Neural progenitor cell (in vitro differentiated cells): ENCODE measurements at regions not wholly inside any gene's neighbourhood (a gene's known extent, or its start where the extent isn't known, plus 50 kb on each side); places are given as distances from the start of the nearest gene placed in this dataset.

Source experiments
- DNase-seq: peaks from one replicate; pipeline ENCODE4 v3.0.0-alpha.2; 2016; ENCODE audit warnings: low spot score
- H2AFZ ChIP-seq: fragments of 200-600 bp; sonication (generic); replicated peaks from 2 replicates; pipeline ENCODE4 v1.6.1; 2016; ENCODE audit warnings: antibody characterized with exemption
- H3F3A ChIP-seq: fragments of 200-600 bp; sonication (generic); 2 replicates; pipeline ENCODE4 v1.6.1; 2016; ENCODE audit warnings: antibody characterized with exemption, low read depth
- H3K27ac ChIP-seq: fragments of 200-600 bp; sonication (generic); 2 replicates; pipeline ENCODE4 v1.5.1; 2016; ENCODE audit warnings: mild to moderate bottlenecking
- H3K27me3 ChIP-seq: fragments of 200-600 bp; sonication (generic); 2 replicates; pipeline ENCODE4 v1.6.1; 2016; ENCODE audit warnings: mild to moderate bottlenecking, moderate library complexity
- H3K36me3 ChIP-seq: fragments of 200-600 bp; sonication (generic); 2 replicates; pipeline ENCODE4 v1.5.1; 2016
- H3K4me1 ChIP-seq: fragments of 200-600 bp; sonication (generic); 2 replicates; pipeline ENCODE4 v1.6.1; 2016; ENCODE audit warnings: mixed run types
- H3K4me2 ChIP-seq: fragments of 200-600 bp; sonication (generic); 2 replicates; pipeline ENCODE4 v1.6.1; 2016
- H3K4me3 ChIP-seq: fragments of 200-600 bp; sonication (generic); 2 replicates; pipeline ENCODE4 v1.5.1; 2016
- H3K79me2 ChIP-seq: fragments of 200-600 bp; sonication (generic); 2 replicates; pipeline ENCODE4 v1.6.1; 2016; ENCODE audit warnings: low read depth
- H3K9ac ChIP-seq: fragments of 200-600 bp; sonication (generic); 2 replicates; pipeline ENCODE4 v1.6.1; 2016
- H3K9me3 ChIP-seq: fragments of 200-600 bp; sonication (generic); 2 replicates; pipeline ENCODE4 v1.5.1; 2016; ENCODE audit warnings: low read depth
- H4K20me1 ChIP-seq: fragments of 200-600 bp; sonication (generic); 2 replicates; pipeline ENCODE4 v1.6.1; 2016; ENCODE audit warnings: low read depth
- H3K27ac Mint-ChIP-seq: 3 replicates; pipeline ENCODE4 v1.8.0; 2021; ENCODE audit warnings: mixed read lengths
- H3K27me3 Mint-ChIP-seq: 2 replicates; pipeline ENCODE4 v1.8.0; 2022; ENCODE audit warnings: low read depth, mild to moderate bottlenecking, inconsistent platforms, moderate library complexity, mixed read lengths; ENCODE audit not compliant: insufficient read depth
- H3K36me3 Mint-ChIP-seq: 3 replicates; pipeline ENCODE4 v1.8.0; 2021; ENCODE audit warnings: mixed read lengths
- H3K4me1 Mint-ChIP-seq: 3 replicates; pipeline ENCODE4 v1.8.0; 2021; ENCODE audit warnings: mixed read lengths
- H3K4me3 Mint-ChIP-seq: 3 replicates; pipeline ENCODE4 v1.8.0; 2021; ENCODE audit warnings: mild to moderate bottlenecking, moderate library complexity, mixed read lengths
- H3K9me3 Mint-ChIP-seq: 3 replicates; pipeline ENCODE4 v1.8.0; 2020; ENCODE audit warnings: mixed read lengths
- CTCF ChIP-seq: fragments of 200-600 bp; sonication (generic); IDR thresholded peaks from 2 replicates; pipeline ENCODE4 v1.5.1; 2017; ENCODE audit warnings: antibody characterized with exemption, mild to moderate bottlenecking
- EZH2 ChIP-seq: fragments of 200-600 bp; sonication (generic); IDR thresholded peaks from 2 replicates; pipeline ENCODE4 v1.6.1; 2017; ENCODE audit warnings: antibody characterized with exemption, mild to moderate bottlenecking, moderate library complexity
- EZH2phosphoT487 ChIP-seq: fragments of 200-600 bp; sonication (generic); IDR thresholded peaks from 2 replicates; pipeline ENCODE4 v1.6.1; 2017; ENCODE audit warnings: antibody characterized with exemption

DNA sequence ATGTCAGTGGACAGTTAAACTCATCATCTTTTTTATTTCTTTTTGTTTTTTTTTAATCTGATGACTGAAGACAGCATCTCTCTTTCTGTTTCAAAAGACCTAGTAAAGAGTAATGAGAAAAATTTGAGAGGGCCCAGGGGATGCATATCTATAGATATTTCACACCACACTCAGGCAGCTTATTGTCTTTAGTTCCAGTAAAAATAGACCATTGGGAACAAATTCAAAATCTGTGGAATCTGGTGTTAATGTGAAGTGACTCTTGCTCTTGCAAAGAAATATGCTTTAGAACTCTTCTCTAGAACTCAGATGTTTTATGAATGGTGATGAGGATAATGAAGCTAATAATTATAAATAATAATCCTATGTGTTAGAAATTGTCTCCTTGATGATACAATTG, 214.5 kb upstream of the ATP2B1 start:
- TF ChIP-seq EZH2 (no peak), CTCF (no peak), EZH2phosphoT487 (no peak)
- Histone ChIP-seq H3K4me2 (no peak overlapping the region), H2AFZ (no peak overlapping the region), H3K9me3 (no peaks in the 10 kb centered on the region), H3K9ac (no peak overlapping the region), H3K27ac (no peak overlapping the region), H3K4me1 (peaks cover 11% of the 10 kb centered on the region), H3K4me3 (no peak overlapping the region), H3K36me3 (no peaks in the 10 kb centered on the region), H3K79me2 (no peaks in the 10 kb centered on the region), H3K27me3 (no peaks in the 10 kb centered on the region), H3F3A (peaks cover 4% of the 10 kb centered on the region), H4K20me1 (no peaks in the 10 kb centered on the region)
- no peak overlapping the region for H3K27ac Mint-ChIP-seq
- no peaks in the 10 kb centered on the region for H3K27me3 Mint-ChIP-seq
- H3K4me1 Mint-ChIP-seq, result peaks cover 4% of the 10 kb centered on the region
- H3K9me3 Mint-ChIP-seq, result no peaks in the 10 kb centered on the region
- H3K36me3 Mint-ChIP-seq, result no peaks in the 10 kb centered on the region
- no peak for DNase-seq
- H3K4me3 Mint-ChIP-seq, result no peak overlapping the region

DNA sequence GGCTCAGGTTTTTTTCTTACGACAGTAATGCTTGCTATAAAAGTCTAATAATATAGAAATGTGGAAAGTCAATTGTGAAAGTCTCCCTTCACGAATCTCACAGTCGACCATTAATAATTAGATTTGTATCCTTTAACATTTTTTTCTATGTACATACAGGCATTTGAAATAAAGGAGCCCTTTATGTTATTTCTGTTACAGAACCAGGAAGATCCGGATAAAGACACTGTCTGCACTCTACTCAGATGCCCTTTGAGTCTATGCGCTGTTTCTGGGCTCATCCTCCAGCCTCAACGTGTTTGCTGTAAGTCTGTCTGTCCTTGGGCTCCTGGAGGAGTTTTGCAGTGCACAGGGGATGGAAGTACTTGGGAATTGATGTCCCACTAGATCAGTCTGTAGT, 212.2 kb upstream of the ATP2B1 start:
- H3K4me3 Mint-ChIP-seq, result no peak overlapping the region
- H3K9ac ChIP-seq, result no peak overlapping the region
- no peaks in the 10 kb centered on the region for H3K36me3 Mint-ChIP-seq
- H4K20me1 ChIP-seq, result no peaks in the 10 kb centered on the region
- no peaks in the 10 kb centered on the region for H3K27me3 ChIP-seq
- TF ChIP-seq EZH2 (no peak), CTCF (no peak), EZH2phosphoT487 (no peak)
- peaks cover 11% of the 10 kb centered on the region for H3K4me1 ChIP-seq
- H3K79me2 ChIP-seq, result no peaks in the 10 kb centered on the region
- H2AFZ ChIP-seq, result peak overlapping the region; percentile 97
- peaks cover 2% of the 10 kb centered on the region for H3K9me3 Mint-ChIP-seq
- no peak overlapping the region for H3K4me3 ChIP-seq
- no peaks in the 10 kb centered on the region for H3F3A ChIP-seq
- no peaks in the 10 kb centered on the region for H3K27me3 Mint-ChIP-seq
- H3K27ac ChIP-seq, result no peak overlapping the region
- no peak for DNase-seq
- H3K4me1 Mint-ChIP-seq, result peaks cover 4% of the 10 kb centered on the region
- no peaks in the 10 kb centered on the region for H3K9me3 ChIP-seq
- peak overlapping the region; percentile 52 for H3K27ac Mint-ChIP-seq
- H3K4me2 ChIP-seq, result no peak overlapping the region
- H3K36me3 ChIP-seq, result no peaks in the 10 kb centered on the region

DNA sequence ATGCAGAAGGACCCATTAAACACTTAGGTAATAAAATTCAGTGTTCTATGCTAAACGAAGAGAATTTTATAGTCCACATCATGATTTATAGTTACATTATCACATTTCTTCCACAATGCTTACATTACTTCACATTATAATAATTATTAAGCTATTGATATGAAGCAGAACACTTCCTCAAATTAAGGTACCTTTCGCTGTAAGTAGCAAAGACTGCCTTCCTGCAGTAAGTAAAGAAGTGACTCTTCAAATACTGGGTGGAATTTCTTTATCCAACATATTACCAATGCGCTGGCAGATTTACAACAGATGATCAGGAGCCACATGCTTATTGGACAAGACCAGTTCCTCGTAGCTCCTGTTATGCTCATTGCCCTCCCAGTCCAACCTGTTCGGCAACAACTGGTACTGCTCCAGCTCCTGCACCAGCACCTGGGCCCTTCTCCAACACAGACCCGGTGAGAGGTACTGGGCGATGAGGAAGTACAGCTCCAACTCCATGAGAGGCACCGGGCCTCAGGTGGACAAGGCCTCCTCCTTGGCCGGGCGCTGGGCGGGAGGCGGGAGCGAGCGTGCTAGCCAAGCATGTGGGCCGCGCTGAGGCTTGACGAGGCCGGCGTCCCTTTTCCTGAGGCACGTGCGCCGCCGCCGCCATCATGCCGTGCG, 210.7 kb upstream of the ATP2B1 start:
- Histone ChIP-seq H3K4me2 (no peak overlapping the region), H3K27ac (no peak overlapping the region), H2AFZ (no peak overlapping the region), H4K20me1 (no peaks in the 10 kb centered on the region), H3F3A (no peaks in the 10 kb centered on the region), H3K4me3 (no peak overlapping the region), H3K79me2 (no peaks in the 10 kb centered on the region), H3K36me3 (no peaks in the 10 kb centered on the region), H3K4me1 (peaks cover 11% of the 10 kb centered on the region), H3K9me3 (no peaks in the 10 kb centered on the region), H3K9ac (no peak overlapping the region), H3K27me3 (no peaks in the 10 kb centered on the region)
- no peak for DNase-seq
- H3K27me3 Mint-ChIP-seq, result no peaks in the 10 kb centered on the region
- H3K27ac Mint-ChIP-seq, result no peak overlapping the region
- peaks cover 4% of the 10 kb centered on the region for H3K4me1 Mint-ChIP-seq
- no peak overlapping the region for H3K4me3 Mint-ChIP-seq
- TF ChIP-seq EZH2, result no peak
- TF ChIP-seq CTCF, result no peak
- no peak for TF ChIP-seq EZH2phosphoT487
- H3K36me3 Mint-ChIP-seq, result no peaks in the 10 kb centered on the region
- peaks cover 2% of the 10 kb centered on the region for H3K9me3 Mint-ChIP-seq
